Ovary (tissue), 7 donors: ENCODE measurements at regions not wholly inside any gene's neighbourhood (a gene's known extent, or its start where the extent isn't known, plus 50 kb on each side); places are given as distances from the start of the nearest gene placed in this dataset.

Source experiments
- DNase-seq, 5 donors: peaks; one replicate each; pipeline ENCODE4 v3.0.0-alpha.2; 2019 to 2020
- H3K27ac ChIP-seq, 2 donors: fragments of 200-600 bp; one replicate each; pipeline versions ENCODE4 v1.5.1 to v1.8.0; 2019 to 2022
- H3K27me3 ChIP-seq: fragments of 200-600 bp; one replicate; pipeline ENCODE4 v1.8.0; 2022
- H3K36me3 ChIP-seq: fragments of 200-600 bp; sonication (generic); one replicate; pipeline ENCODE4 v1.5.1; 2019
- H3K4me1 ChIP-seq: one replicate; pipeline ENCODE4 v1.8.1; 2013; ENCODE audit warnings: mild to moderate bottlenecking, moderate library complexity; ENCODE audit not compliant: insufficient read depth
- H3K4me3 ChIP-seq: fragments of 200-600 bp; sonication (generic); one replicate; pipeline ENCODE4 v1.5.1; 2017
- H3K9me3 ChIP-seq, 2 donors: fragments of 200-600 bp in 1 of 2; sonication (generic) in 1 of 2; one replicate each; pipeline versions ENCODE4 v1.5.1 to v1.8.1; 2013 to 2019; ENCODE audit warnings: mild to moderate bottlenecking in 1 of 2, moderate library complexity in 1 of 2
- CTCF ChIP-seq, 3 donors: fragments of 450-650 bp in 2 of 3; fragments of 200-600 bp in 1 of 3; IDR thresholded peaks; one replicate each; pipeline versions ENCODE4 v1.5.1 to v1.8.0; 2016 to 2022; ENCODE audit warnings: antibody characterized with exemption in 3 of 3, mild to moderate bottlenecking in 1 of 3
- EP300 ChIP-seq: sonication (generic); formaldehyde crosslinking; IDR thresholded peaks from one replicate; pipeline ENCODE4 v1.6.1; 2017; ENCODE audit warnings: antibody characterized with exemption
- POLR2A ChIP-seq: fragments of 450-650 bp; IDR thresholded peaks from one replicate; pipeline ENCODE4 v1.6.1; 2017; ENCODE audit warnings: antibody characterized with exemption, mild to moderate bottlenecking, moderate library complexity
- WGBS, 3 donors: extraction: QIAGEN DNeasy Blood & Tissue Kit in 1 of 3; methylation state at CpG; one replicate each; pipeline versions ENCODE4 v1.1.5 to v1.1.7; 2013 to 2017; 5-methylcytosine and 5-hydroxymethylcytosine counted together
- intact Hi-C, 4 donors: fragments of 100-400 bp; cut with DNase I; formaldehyde crosslinking; loops; one replicate each; pipeline versions ENCODE4 v1.11.0 to v1.15.1; 2022 to 2023
- donor health status: DM: no; HTN: no; CAD: no; lungs with moderate emphysema.
- donor health status: DM: no; HTN: no; CAD: no.
- donor health status: Bipolar disorder and iron deficiency.
- donor health status: DM: no; HTN: no; CAD: no.
- donor health status: DM: yes; HTN: yes; CAD: no.

- DNase-seq = no peak
- H3K27ac ChIP-seq = peak overlapping the region in 1 of 2 donors; percentile 71
- peaks cover 3% of the 10 kb centered on the region for H3K4me1 ChIP-seq
- H3K36me3 ChIP-seq = no peaks in the 10 kb centered on the region
- TF ChIP-seq POLR2A (no peak), EP300 (no peak), CTCF (IDR thresholded peaks at IDR 0.05) (no peak)
- intact Hi-C loops = no loop called here
- H3K9me3 ChIP-seq = no peaks in the 10 kb centered on the region
- WGBS, 3 donors = 10 to 20% (median 15%) methylated on average over 8 of the region's 8 CpGs
- H3K27me3 ChIP-seq = no peaks in the 10 kb centered on the region
- H3K4me3 ChIP-seq = peak overlapping the region; percentile 90
Measured at GRCh38 chr7:112940314-112940732, 146.3 kb downstream of the GPR85 start.

GRCh38 chr7:112939574-112940313 lies 146.9 kb downstream of the GPR85 start:
- peak overlapping the region; percentile 15 to 71 for H3K27ac ChIP-seq
- WGBS, 3 donors = 0% methylated on average over 39 to 55 of the region's 55 CpGs
- TF ChIP-seq EP300 (no peak), POLR2A (peak; percentile 24)
- H3K9me3 ChIP-seq = no peaks in the 10 kb centered on the region
- peak; percentile 99 for DNase-seq
- H3K4me1 ChIP-seq = peaks cover 3% of the 10 kb centered on the region
- peak overlapping the region; percentile 90 for H3K4me3 ChIP-seq
- no peaks in the 10 kb centered on the region for H3K27me3 ChIP-seq
- no peaks in the 10 kb centered on the region for H3K36me3 ChIP-seq
- intact Hi-C loops = no loop called here

GRCh38 chr7:112938863-112939573 lies 147.6 kb downstream of the GPR85 start:
- no peaks in the 10 kb centered on the region for H3K9me3 ChIP-seq
- intact Hi-C loops = no loop called here
- H3K4me1 ChIP-seq = peaks cover 3% of the 10 kb centered on the region
- TF ChIP-seq EP300 (no peak), POLR2A (no peak)
- DNase-seq = peak in 3 of 5 donors; percentile 32 to 59 (median 58)
- no peaks in the 10 kb centered on the region for H3K36me3 ChIP-seq
- peak overlapping the region; percentile 90 for H3K4me3 ChIP-seq
- 0 to 1% (median 1%) methylated on average over 25 to 26 of the region's 26 CpGs for WGBS, 3 donors
- no peaks in the 10 kb centered on the region for H3K27me3 ChIP-seq
- peak overlapping the region; percentile 15 to 47 for H3K27ac ChIP-seq

- peaks cover 3% of the 10 kb centered on the region for H3K4me1 ChIP-seq
- H3K27me3 ChIP-seq = no peaks in the 10 kb centered on the region
- intact Hi-C loops = no loop called here
- H3K9me3 ChIP-seq = no peaks in the 10 kb centered on the region
- WGBS, 3 donors = 88 to 92% (median 89%) methylated on average over 3 of the region's 3 CpGs
- no peak overlapping the region for H3K4me3 ChIP-seq
- TF ChIP-seq CTCF (IDR thresholded peaks at IDR 0.05) (no peak), POLR2A (no peak), EP300 (no peak)
- no peak overlapping the region for H3K27ac ChIP-seq
- H3K36me3 ChIP-seq = no peaks in the 10 kb centered on the region
- no peak for DNase-seq
Measured at GRCh38 chr7:112937651-112938415, 147.6 kb upstream of the TMEM168 start.

GRCh38 chr7:112933598-112933997 lies 143.4 kb upstream of the TMEM168 start:
- intact Hi-C loops = no loop called here

More at GRCh38 chr7:112933598-112933997, 143.4 kb upstream of the TMEM168 start:
- 85 to 87% (median 86%) methylated on average over 3 of the region's 3 CpGs for WGBS, 3 donors
- H3K36me3 ChIP-seq = no peaks in the 10 kb centered on the region
- no peaks in the 10 kb centered on the region for H3K9me3 ChIP-seq
- no peak for DNase-seq
- peaks cover 3% of the 10 kb centered on the region for H3K4me1 ChIP-seq
- TF ChIP-seq CTCF (IDR thresholded peaks at IDR 0.05) (no peak), POLR2A (no peak), EP300 (no peak)
- H3K4me3 ChIP-seq = no peak overlapping the region
- no peaks in the 10 kb centered on the region for H3K27me3 ChIP-seq
- no peak overlapping the region for H3K27ac ChIP-seq
